SK-N-SH treated with all-trans-retinoic acid at 6 μM for 48 hours (cell line): ENCODE measurements at regions not wholly inside any gene's neighbourhood (a gene's known extent, or its start where the extent isn't known, plus 50 kb on each side); places are given as distances from the start of the nearest gene placed in this dataset.

Experiments used
- ARNTL ChIP-seq: fragments of 450-650 bp; formaldehyde crosslinking; IDR thresholded peaks from 2 replicates; pipeline ENCODE4 v1.5.0; 2020; ENCODE audit warnings: low read depth, mild to moderate bottlenecking, moderate library complexity, borderline replicate concordance
- CSDC2 ChIP-seq: fragments of 250-450 bp; sonication (Bioruptor Pico); IDR thresholded peaks from 2 replicates; pipeline ENCODE4 v1.5.0; 2020; ENCODE audit warnings: mild to moderate bottlenecking, moderate library complexity
- GLIS3 ChIP-seq: fragments of 250-450 bp; sonication (Bioruptor Pico); IDR thresholded peaks from 2 replicates; pipeline ENCODE4 v1.5.0; 2020; ENCODE audit warnings: mild to moderate bottlenecking, moderate library complexity
- OSR1 ChIP-seq: fragments of 250-450 bp; sonication (Bioruptor Pico); IDR thresholded peaks from 2 replicates; pipeline ENCODE4 v1.8.0; 2022; ENCODE audit warnings: moderate library complexity, mild to moderate bottlenecking, inconsistent platforms
- PPARA ChIP-seq: fragments of 250-450 bp; sonication (Bioruptor Pico); IDR thresholded peaks from 2 replicates; pipeline ENCODE4 v1.5.0; 2020; ENCODE audit warnings: mild to moderate bottlenecking, borderline replicate concordance
- ZFP3 ChIP-seq: fragments of 250-450 bp; sonication (Bioruptor Pico); IDR thresholded peaks from 2 replicates; pipeline ENCODE4 v1.5.0; 2020; ENCODE audit warnings: mild to moderate bottlenecking, moderate library complexity
- ZFP30 ChIP-seq: fragments of 450-650 bp; formaldehyde crosslinking; IDR thresholded peaks from 2 replicates; pipeline ENCODE4 v1.5.0; 2022; ENCODE audit warnings: mild to moderate bottlenecking, moderate library complexity
- ZNF565 ChIP-seq: fragments of 450-650 bp; formaldehyde crosslinking; conservative IDR thresholded peaks from 2 replicates; pipeline ENCODE4 v1.5.0; 2020; ENCODE audit warnings: low read depth, mild to moderate bottlenecking, moderate library complexity
- ZNF70 ChIP-seq: fragments of 450-650 bp; formaldehyde crosslinking; IDR thresholded peaks from 2 replicates; pipeline ENCODE4 v1.5.0; 2020; ENCODE audit warnings: mild to moderate bottlenecking, moderate library complexity
- ZNF8 ChIP-seq: fragments of 450-650 bp; formaldehyde crosslinking; IDR thresholded peaks from 2 replicates; pipeline ENCODE4 v1.5.0; 2020; ENCODE audit warnings: mild to moderate bottlenecking, moderate library complexity
- TF ChIP-seq, protein P1 (sequence below): fragments of 250-450 bp; sonication (Bioruptor Pico); IDR thresholded peaks from 2 replicates; pipeline ENCODE4 v1.8.0; 2020; ENCODE audit warnings: mild to moderate bottlenecking, moderate library complexity, borderline replicate concordance
- TF ChIP-seq, protein P2 (sequence below): fragments of 250-450 bp; sonication (Bioruptor Pico); IDR thresholded peaks from 2 replicates; pipeline ENCODE4 v1.5.1; 2020; ENCODE audit warnings: low read depth, mild to moderate bottlenecking, moderate library complexity
- TF ChIP-seq, protein P3 (sequence below): fragments of 250-450 bp; sonication (Bioruptor Pico); IDR thresholded peaks from 2 replicates; pipeline ENCODE4 v1.5.0; 2020; ENCODE audit warnings: mild to moderate bottlenecking, moderate library complexity
- TF ChIP-seq, protein P4 (sequence below): fragments of 250-450 bp; sonication (Bioruptor Pico); IDR thresholded peaks from 2 replicates; pipeline ENCODE4 v1.8.0; 2021; ENCODE audit warnings: low read depth, mild to moderate bottlenecking, moderate library complexity, borderline replicate concordance

DNA sequence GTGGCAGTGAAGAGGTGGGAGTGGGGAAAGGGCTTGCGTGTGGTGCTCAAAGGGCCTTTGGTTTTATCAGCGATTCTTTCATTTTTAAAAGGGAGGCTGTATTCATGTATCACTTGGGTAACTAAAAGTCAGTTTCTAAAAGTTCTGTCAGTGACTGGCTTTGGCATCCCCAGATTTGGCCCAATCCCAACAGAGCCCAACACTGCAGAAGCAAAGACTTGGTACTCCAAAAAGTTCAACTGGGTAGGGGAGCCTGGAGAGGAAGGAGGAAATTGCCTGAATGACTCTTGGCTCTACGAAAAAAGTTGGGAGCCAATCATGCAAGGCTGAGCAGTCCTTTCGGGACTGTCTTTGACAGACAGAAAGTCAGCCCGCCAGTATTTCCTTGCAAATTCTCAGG is 54.5 kb upstream of the COL13A1 start:
- TF ChIP-seq ZFP30 (CRISPR knock-in tag) (no peak), ARNTL (CRISPR knock-in tag) (no peak), CSDC2 (CRISPR knock-in tag) (no peak), PPARA (CRISPR knock-in tag) (no peak), OSR1 (CRISPR knock-in tag) (no peak), ZFP3 (CRISPR knock-in tag) (no peak), GLIS3 (no peak), ZNF565 (no peak), ZNF70 (no peak), ZNF8 (CRISPR knock-in tag) (no peak)
- TF ChIP-seq, protein P1, sequence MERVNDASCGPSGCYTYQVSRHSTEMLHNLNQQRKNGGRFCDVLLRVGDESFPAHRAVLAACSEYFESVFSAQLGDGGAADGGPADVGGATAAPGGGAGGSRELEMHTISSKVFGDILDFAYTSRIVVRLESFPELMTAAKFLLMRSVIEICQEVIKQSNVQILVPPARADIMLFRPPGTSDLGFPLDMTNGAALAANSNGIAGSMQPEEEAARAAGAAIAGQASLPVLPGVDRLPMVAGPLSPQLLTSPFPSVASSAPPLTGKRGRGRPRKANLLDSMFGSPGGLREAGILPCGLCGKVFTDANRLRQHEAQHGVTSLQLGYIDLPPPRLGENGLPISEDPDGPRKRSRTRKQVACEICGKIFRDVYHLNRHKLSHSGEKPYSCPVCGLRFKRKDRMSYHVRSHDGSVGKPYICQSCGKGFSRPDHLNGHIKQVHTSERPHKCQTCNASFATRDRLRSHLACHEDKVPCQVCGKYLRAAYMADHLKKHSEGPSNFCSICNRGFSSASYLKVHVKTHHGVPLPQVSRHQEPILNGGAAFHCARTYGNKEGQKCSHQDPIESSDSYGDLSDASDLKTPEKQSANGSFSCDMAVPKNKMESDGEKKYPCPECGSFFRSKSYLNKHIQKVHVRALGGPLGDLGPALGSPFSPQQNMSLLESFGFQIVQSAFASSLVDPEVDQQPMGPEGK (CRISPR knock-in tag) = no peak
- TF ChIP-seq, protein P2, sequence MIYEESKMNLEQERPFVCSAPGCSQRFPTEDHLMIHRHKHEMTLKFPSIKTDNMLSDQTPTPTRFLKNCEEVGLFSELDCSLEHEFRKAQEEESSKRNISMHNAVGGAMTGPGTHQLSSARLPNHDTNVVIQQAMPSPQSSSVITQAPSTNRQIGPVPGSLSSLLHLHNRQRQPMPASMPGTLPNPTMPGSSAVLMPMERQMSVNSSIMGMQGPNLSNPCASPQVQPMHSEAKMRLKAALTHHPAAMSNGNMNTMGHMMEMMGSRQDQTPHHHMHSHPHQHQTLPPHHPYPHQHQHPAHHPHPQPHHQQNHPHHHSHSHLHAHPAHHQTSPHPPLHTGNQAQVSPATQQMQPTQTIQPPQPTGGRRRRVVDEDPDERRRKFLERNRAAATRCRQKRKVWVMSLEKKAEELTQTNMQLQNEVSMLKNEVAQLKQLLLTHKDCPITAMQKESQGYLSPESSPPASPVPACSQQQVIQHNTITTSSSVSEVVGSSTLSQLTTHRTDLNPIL (CRISPR knock-in tag) = no peak
- TF ChIP-seq, protein P3, sequence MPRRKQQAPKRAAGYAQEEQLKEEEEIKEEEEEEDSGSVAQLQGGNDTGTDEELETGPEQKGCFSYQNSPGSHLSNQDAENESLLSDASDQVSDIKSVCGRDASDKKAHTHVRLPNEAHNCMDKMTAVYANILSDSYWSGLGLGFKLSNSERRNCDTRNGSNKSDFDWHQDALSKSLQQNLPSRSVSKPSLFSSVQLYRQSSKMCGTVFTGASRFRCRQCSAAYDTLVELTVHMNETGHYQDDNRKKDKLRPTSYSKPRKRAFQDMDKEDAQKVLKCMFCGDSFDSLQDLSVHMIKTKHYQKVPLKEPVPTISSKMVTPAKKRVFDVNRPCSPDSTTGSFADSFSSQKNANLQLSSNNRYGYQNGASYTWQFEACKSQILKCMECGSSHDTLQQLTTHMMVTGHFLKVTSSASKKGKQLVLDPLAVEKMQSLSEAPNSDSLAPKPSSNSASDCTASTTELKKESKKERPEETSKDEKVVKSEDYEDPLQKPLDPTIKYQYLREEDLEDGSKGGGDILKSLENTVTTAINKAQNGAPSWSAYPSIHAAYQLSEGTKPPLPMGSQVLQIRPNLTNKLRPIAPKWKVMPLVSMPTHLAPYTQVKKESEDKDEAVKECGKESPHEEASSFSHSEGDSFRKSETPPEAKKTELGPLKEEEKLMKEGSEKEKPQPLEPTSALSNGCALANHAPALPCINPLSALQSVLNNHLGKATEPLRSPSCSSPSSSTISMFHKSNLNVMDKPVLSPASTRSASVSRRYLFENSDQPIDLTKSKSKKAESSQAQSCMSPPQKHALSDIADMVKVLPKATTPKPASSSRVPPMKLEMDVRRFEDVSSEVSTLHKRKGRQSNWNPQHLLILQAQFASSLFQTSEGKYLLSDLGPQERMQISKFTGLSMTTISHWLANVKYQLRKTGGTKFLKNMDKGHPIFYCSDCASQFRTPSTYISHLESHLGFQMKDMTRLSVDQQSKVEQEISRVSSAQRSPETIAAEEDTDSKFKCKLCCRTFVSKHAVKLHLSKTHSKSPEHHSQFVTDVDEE = no peak
- TF ChIP-seq, protein P4, sequence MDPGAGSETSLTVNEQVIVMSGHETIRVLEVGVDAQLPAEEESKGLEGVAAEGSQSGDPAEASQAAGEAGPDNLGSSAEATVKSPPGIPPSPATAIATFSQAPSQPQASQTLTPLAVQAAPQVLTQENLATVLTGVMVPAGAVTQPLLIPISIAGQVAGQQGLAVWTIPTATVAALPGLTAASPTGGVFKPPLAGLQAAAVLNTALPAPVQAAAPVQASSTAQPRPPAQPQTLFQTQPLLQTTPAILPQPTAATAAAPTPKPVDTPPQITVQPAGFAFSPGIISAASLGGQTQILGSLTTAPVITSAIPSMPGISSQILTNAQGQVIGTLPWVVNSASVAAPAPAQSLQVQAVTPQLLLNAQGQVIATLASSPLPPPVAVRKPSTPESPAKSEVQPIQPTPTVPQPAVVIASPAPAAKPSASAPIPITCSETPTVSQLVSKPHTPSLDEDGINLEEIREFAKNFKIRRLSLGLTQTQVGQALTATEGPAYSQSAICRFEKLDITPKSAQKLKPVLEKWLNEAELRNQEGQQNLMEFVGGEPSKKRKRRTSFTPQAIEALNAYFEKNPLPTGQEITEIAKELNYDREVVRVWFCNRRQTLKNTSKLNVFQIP (CRISPR knock-in tag) = no peak
